Endothelial cell of umbilical vein (primary cell): ENCODE measurements at regions not wholly inside any gene's neighbourhood (a gene's known extent, or its start where the extent isn't known, plus 50 kb on each side); places are given as distances from the start of the nearest gene placed in this dataset.

ENCODE experiments used
- BruUV-seq: library from RNA; stranded (reverse); fragments of 400-500 nt; replicated peaks from 2 replicates; lab custom pipeline; 2021; lab: Mats Ljungman, UMichigan
- CTCF ChIA-PET: fragments of 300-600, 350-600 bp; sonication (Branson Sonifier 250); formaldehyde crosslinking; loops from one replicate; lab custom pipeline; 2021; ENCODE audit warnings: antibody characterized with exemption, inconsistent platforms; lab: Charles Lee
- POLR2A ChIA-PET: fragments of 300-600, 350-600 bp; sonication (Branson Sonifier 250); formaldehyde crosslinking; loops from one replicate; lab custom pipeline; 2021; ENCODE audit warnings: antibody characterized with exemption, inconsistent platforms; lab: Charles Lee
- DNase-seq: peaks from one replicate; pipeline ENCODE4 v3.0.0-alpha.2; 2011; ENCODE audit warnings: low read depth, low spot score
- FAIRE-seq: peaks from 2 replicates; lab custom pipeline; 2011; peaks lifted over from hg19 to GRCh38; lab: Jason Lieb, UNC
- H2AFZ ChIP-seq: 2 replicates; pipeline ENCODE4 v1.6.0; 2012; ENCODE audit warnings: low read depth, low read length, control low read depth, inconsistent platforms
- H3K27ac ChIP-seq: 2 replicates; pipeline ENCODE4 v1.5.1; 2011; ENCODE audit warnings: low read depth, mild to moderate bottlenecking, control low read depth, low read length, moderate library complexity; ENCODE audit not compliant: insufficient read depth
- H3K27me3 ChIP-seq, 2 experiments: 2 replicates each; pipeline versions ENCODE4 v1.6.0 to v1.6.1; 2011; ENCODE audit warnings: low read length in 2 of 2, mixed read lengths in 1 of 2; ENCODE audit not compliant: control insufficient read depth in 2 of 2, insufficient read depth in 2 of 2
- H3K36me3 ChIP-seq, 2 experiments: 2 replicates in 1 of 2; 3 replicates in 1 of 2; pipeline ENCODE4 v1.5.1; 2011; ENCODE audit warnings: low read length in 2 of 2, mild to moderate bottlenecking in 1 of 2, moderate library complexity in 1 of 2; ENCODE audit not compliant: control insufficient read depth in 2 of 2, insufficient read depth in 2 of 2; ENCODE audit errors: extremely low read depth in 1 of 2
- H3K4me1 ChIP-seq: 3 replicates; pipeline ENCODE4 v1.5.1; 2011; ENCODE audit warnings: mild to moderate bottlenecking, low read length; ENCODE audit not compliant: control insufficient read depth, insufficient read depth; ENCODE audit errors: extremely low read depth
- H3K4me2 ChIP-seq: 2 replicates; pipeline ENCODE4 v1.6.1; 2011; ENCODE audit warnings: low read length, control low read depth, mixed read lengths; ENCODE audit not compliant: insufficient read depth
- H3K4me3 ChIP-seq, 3 experiments: fragments of 200-600 bp in 1 of 3; sonication (generic), shearing (Covaris generic) in 1 of 3; replicated peaks in 1 of 3; 2 replicates each; pipeline ENCODE4 v1.5.1; 2011 to 2016; ENCODE audit warnings: control low read depth in 3 of 3, low read length in 3 of 3, mild to moderate bottlenecking in 2 of 3, inconsistent platforms in 1 of 3, low read depth in 1 of 3, moderate library complexity in 1 of 3; ENCODE audit not compliant: insufficient read depth in 1 of 3
- H3K79me2 ChIP-seq: 2 replicates; pipeline ENCODE4 v1.6.0; 2012; ENCODE audit warnings: low read length, inconsistent platforms; ENCODE audit not compliant: control insufficient read depth, insufficient read depth
- H3K9ac ChIP-seq: replicated peaks from 2 replicates; pipeline ENCODE3; 2011; ENCODE audit warnings: low read length, control low read depth; ENCODE audit not compliant: insufficient read depth; ENCODE audit errors: extremely low read depth
- H3K9me1 ChIP-seq: replicated peaks from 3 replicates; pipeline ENCODE4 v1.6.0; 2011; ENCODE audit warnings: mild to moderate bottlenecking, low read length; ENCODE audit not compliant: control insufficient read depth, insufficient read depth; ENCODE audit errors: extremely low read depth
- H3K9me3 ChIP-seq: replicated peaks from 2 replicates; pipeline ENCODE4 v1.5.1; 2012; ENCODE audit warnings: low read length, inconsistent platforms; ENCODE audit not compliant: control insufficient read depth, insufficient read depth
- H4K20me1 ChIP-seq: replicated peaks from 2 replicates; pipeline ENCODE3; 2011; ENCODE audit warnings: mild to moderate bottlenecking, low read length; ENCODE audit not compliant: control insufficient read depth, insufficient read depth; ENCODE audit errors: extremely low read depth
- CTCF ChIP-seq, 2 donors: IDR thresholded peaks; 1 replicate in 1 of 2; 2 replicates in 1 of 2; pipeline ENCODE4 v1.5.1; 2011; ENCODE audit warnings: low read length in 2 of 2, mild to moderate bottlenecking in 2 of 2, moderate library complexity in 2 of 2, control low read depth in 1 of 2, inconsistent platforms in 1 of 2, low read depth in 1 of 2; ENCODE audit not compliant: insufficient read depth in 1 of 2; ENCODE audit errors: extremely low read depth in 1 of 2
- EZH2 ChIP-seq: IDR thresholded peaks from 2 replicates; pipeline ENCODE4 v1.6.1; 2012; ENCODE audit warnings: borderline replicate concordance, low read depth, mild to moderate bottlenecking, moderate library complexity, low read length, inconsistent platforms; ENCODE audit not compliant: severe bottlenecking
- FOS ChIP-seq: IDR thresholded peaks from 2 replicates; pipeline ENCODE4 v1.6.1; 2011; ENCODE audit warnings: mild to moderate bottlenecking, low read length, moderate library complexity, borderline replicate concordance; ENCODE audit not compliant: insufficient read depth
- GATA2 ChIP-seq: IDR thresholded peaks from 2 replicates; pipeline ENCODE4 v1.7.0; 2011; ENCODE audit warnings: low read depth, mild to moderate bottlenecking, moderate library complexity, mixed read lengths, low read length; ENCODE audit not compliant: insufficient read length, insufficient read depth
- JUN ChIP-seq: IDR thresholded peaks from 2 replicates; pipeline ENCODE4 v1.6.1; 2011; ENCODE audit warnings: borderline replicate concordance, low read depth; ENCODE audit not compliant: insufficient read length, insufficient read depth
- MAX ChIP-seq: IDR thresholded peaks from 2 replicates; pipeline ENCODE4 v1.6.1; 2011; ENCODE audit not compliant: insufficient read depth, insufficient read length
- MYC ChIP-seq: IDR thresholded peaks from one replicate; pipeline ENCODE4 v1.6.1; 2011; ENCODE audit warnings: mild to moderate bottlenecking, low read depth, low read length
- POLR2A ChIP-seq: IDR thresholded peaks from 2 replicates; pipeline ENCODE4 v1.6.1; 2012; ENCODE audit warnings: low read depth, mild to moderate bottlenecking, control low read depth, low read length
- POLR2AphosphoS5 ChIP-seq: IDR thresholded peaks from 2 replicates; pipeline ENCODE4 v1.6.1; 2012; ENCODE audit warnings: low read depth, mild to moderate bottlenecking, control low read depth, low read length, moderate library complexity; ENCODE audit not compliant: insufficient read depth
- dilution Hi-C: fragments of 300-500 bp; cut with MboI; formaldehyde crosslinking; loops from one replicate; pipeline ENCODE4 v1.15.0; 2019; ENCODE audit warnings: low sequenced_read_pairs; ENCODE audit not compliant: extremely low pct_ligation_motif_present
- intact Hi-C: fragments of 100-400 bp; cut with micrococcal nuclease; formaldehyde crosslinking; loops from one replicate; pipeline ENCODE4 v1.10.0; 2022

GRCh38 chr17:36844013-36844412 is 93.3 kb upstream of the LHX1 start:
- DNase-seq (no peak), FAIRE-seq (no peak)
- no peaks in the 10 kb centered on the region for H3K79me2 ChIP-seq
- dilution Hi-C loops, result no loop called here
- no peak overlapping the region for H3K9ac ChIP-seq
- ChIA-PET POLR2A (no interaction called here), CTCF (interaction anchor here (1.3 kb wide), 1 partner anchor 12 kb away, joined by 3 read pairs; no protein-coding TSS in a partner anchor)
- BruUV-seq, result no TSS peak
- H4K20me1 ChIP-seq, result no peaks in the 10 kb centered on the region
- no peaks in the 10 kb centered on the region for H3K9me3 ChIP-seq
- no peak overlapping the region for H3K4me2 ChIP-seq
- no peaks in the 10 kb centered on the region for H3K27me3 ChIP-seq
- H3K4me3 ChIP-seq, result no peak overlapping the region
- H3K36me3 ChIP-seq, result no peaks in the 10 kb centered on the region
- H3K27ac ChIP-seq, result no peak overlapping the region
- no peaks in the 10 kb centered on the region for H3K9me1 ChIP-seq
- TF ChIP-seq POLR2A, result no peak
- no peak for TF ChIP-seq MYC
- no peak for TF ChIP-seq JUN
- TF ChIP-seq POLR2AphosphoS5, result no peak
- no peak for TF ChIP-seq FOS
- TF ChIP-seq CTCF (IDR thresholded peaks at IDR 0.05; ENCODE audit: extremely low read depth in 1 of 2, insufficient read depth in 1 of 2, low read depth in 1 of 2, low read length in 2 of 2), result no peak
- no peak for TF ChIP-seq EZH2
- no peak for TF ChIP-seq MAX
- no peak for TF ChIP-seq GATA2
- intact Hi-C loops, result no loop called here
- no peak overlapping the region for H2AFZ ChIP-seq
- peaks cover 21% of the 10 kb centered on the region for H3K4me1 ChIP-seq
